Endothelial cell of umbilical vein (primary cell): ENCODE measurements at regions not wholly inside any gene's neighbourhood (a gene's known extent, or its start where the extent isn't known, plus 50 kb on each side); places are given as distances from the start of the nearest gene placed in this dataset.

ENCODE experiments used
- BruUV-seq: library from RNA; stranded (reverse); fragments of 400-500 nt; replicated peaks from 2 replicates; lab custom pipeline; 2021; lab: Mats Ljungman, UMichigan
- CTCF ChIA-PET: fragments of 300-600, 350-600 bp; sonication (Branson Sonifier 250); formaldehyde crosslinking; loops from one replicate; lab custom pipeline; 2021; ENCODE audit warnings: antibody characterized with exemption, inconsistent platforms; lab: Charles Lee
- POLR2A ChIA-PET: fragments of 300-600, 350-600 bp; sonication (Branson Sonifier 250); formaldehyde crosslinking; loops from one replicate; lab custom pipeline; 2021; ENCODE audit warnings: antibody characterized with exemption, inconsistent platforms; lab: Charles Lee
- DNase-seq: peaks from one replicate; pipeline ENCODE4 v3.0.0-alpha.2; 2011; ENCODE audit warnings: low read depth, low spot score
- FAIRE-seq: peaks from 2 replicates; lab custom pipeline; 2011; peaks lifted over from hg19 to GRCh38; lab: Jason Lieb, UNC
- H2AFZ ChIP-seq: 2 replicates; pipeline ENCODE4 v1.6.0; 2012; ENCODE audit warnings: low read depth, low read length, control low read depth, inconsistent platforms
- H3K27ac ChIP-seq: 2 replicates; pipeline ENCODE4 v1.5.1; 2011; ENCODE audit warnings: low read depth, mild to moderate bottlenecking, control low read depth, low read length, moderate library complexity; ENCODE audit not compliant: insufficient read depth
- H3K27me3 ChIP-seq, 2 experiments: 2 replicates each; pipeline versions ENCODE4 v1.6.0 to v1.6.1; 2011; ENCODE audit warnings: low read length in 2 of 2, mixed read lengths in 1 of 2; ENCODE audit not compliant: control insufficient read depth in 2 of 2, insufficient read depth in 2 of 2
- H3K36me3 ChIP-seq, 2 experiments: 2 replicates in 1 of 2; 3 replicates in 1 of 2; pipeline ENCODE4 v1.5.1; 2011; ENCODE audit warnings: low read length in 2 of 2, mild to moderate bottlenecking in 1 of 2, moderate library complexity in 1 of 2; ENCODE audit not compliant: control insufficient read depth in 2 of 2, insufficient read depth in 2 of 2; ENCODE audit errors: extremely low read depth in 1 of 2
- H3K4me1 ChIP-seq: 3 replicates; pipeline ENCODE4 v1.5.1; 2011; ENCODE audit warnings: mild to moderate bottlenecking, low read length; ENCODE audit not compliant: control insufficient read depth, insufficient read depth; ENCODE audit errors: extremely low read depth
- H3K4me2 ChIP-seq: 2 replicates; pipeline ENCODE4 v1.6.1; 2011; ENCODE audit warnings: low read length, control low read depth, mixed read lengths; ENCODE audit not compliant: insufficient read depth
- H3K4me3 ChIP-seq, 3 experiments: fragments of 200-600 bp in 1 of 3; sonication (generic), shearing (Covaris generic) in 1 of 3; replicated peaks in 1 of 3; 2 replicates each; pipeline ENCODE4 v1.5.1; 2011 to 2016; ENCODE audit warnings: control low read depth in 3 of 3, low read length in 3 of 3, mild to moderate bottlenecking in 2 of 3, inconsistent platforms in 1 of 3, low read depth in 1 of 3, moderate library complexity in 1 of 3; ENCODE audit not compliant: insufficient read depth in 1 of 3
- H3K79me2 ChIP-seq: 2 replicates; pipeline ENCODE4 v1.6.0; 2012; ENCODE audit warnings: low read length, inconsistent platforms; ENCODE audit not compliant: control insufficient read depth, insufficient read depth
- H3K9ac ChIP-seq: replicated peaks from 2 replicates; pipeline ENCODE3; 2011; ENCODE audit warnings: low read length, control low read depth; ENCODE audit not compliant: insufficient read depth; ENCODE audit errors: extremely low read depth
- H3K9me1 ChIP-seq: replicated peaks from 3 replicates; pipeline ENCODE4 v1.6.0; 2011; ENCODE audit warnings: mild to moderate bottlenecking, low read length; ENCODE audit not compliant: control insufficient read depth, insufficient read depth; ENCODE audit errors: extremely low read depth
- H3K9me3 ChIP-seq: replicated peaks from 2 replicates; pipeline ENCODE4 v1.5.1; 2012; ENCODE audit warnings: low read length, inconsistent platforms; ENCODE audit not compliant: control insufficient read depth, insufficient read depth
- H4K20me1 ChIP-seq: replicated peaks from 2 replicates; pipeline ENCODE3; 2011; ENCODE audit warnings: mild to moderate bottlenecking, low read length; ENCODE audit not compliant: control insufficient read depth, insufficient read depth; ENCODE audit errors: extremely low read depth
- FOS ChIP-seq: IDR thresholded peaks from 2 replicates; pipeline ENCODE4 v1.6.1; 2011; ENCODE audit warnings: mild to moderate bottlenecking, low read length, moderate library complexity, borderline replicate concordance; ENCODE audit not compliant: insufficient read depth
- GATA2 ChIP-seq: IDR thresholded peaks from 2 replicates; pipeline ENCODE4 v1.7.0; 2011; ENCODE audit warnings: low read depth, mild to moderate bottlenecking, moderate library complexity, mixed read lengths, low read length; ENCODE audit not compliant: insufficient read length, insufficient read depth
- JUN ChIP-seq: IDR thresholded peaks from 2 replicates; pipeline ENCODE4 v1.6.1; 2011; ENCODE audit warnings: borderline replicate concordance, low read depth; ENCODE audit not compliant: insufficient read length, insufficient read depth
- MAX ChIP-seq: IDR thresholded peaks from 2 replicates; pipeline ENCODE4 v1.6.1; 2011; ENCODE audit not compliant: insufficient read depth, insufficient read length
- POLR2A ChIP-seq: IDR thresholded peaks from 2 replicates; pipeline ENCODE4 v1.6.1; 2012; ENCODE audit warnings: low read depth, mild to moderate bottlenecking, control low read depth, low read length
- POLR2AphosphoS5 ChIP-seq: IDR thresholded peaks from 2 replicates; pipeline ENCODE4 v1.6.1; 2012; ENCODE audit warnings: low read depth, mild to moderate bottlenecking, control low read depth, low read length, moderate library complexity; ENCODE audit not compliant: insufficient read depth
- dilution Hi-C: fragments of 300-500 bp; cut with MboI; formaldehyde crosslinking; loops from one replicate; pipeline ENCODE4 v1.15.0; 2019; ENCODE audit warnings: low sequenced_read_pairs; ENCODE audit not compliant: extremely low pct_ligation_motif_present
- intact Hi-C: fragments of 100-400 bp; cut with micrococcal nuclease; formaldehyde crosslinking; loops from one replicate; pipeline ENCODE4 v1.10.0; 2022
- TF ChIP-seq, protein P1 (sequence below), 2 donors: IDR thresholded peaks; 1 replicate in 1 of 2; 2 replicates in 1 of 2; pipeline ENCODE4 v1.5.1; 2011; ENCODE audit warnings: low read length in 2 of 2, mild to moderate bottlenecking in 2 of 2, moderate library complexity in 2 of 2, control low read depth in 1 of 2, inconsistent platforms in 1 of 2, low read depth in 1 of 2; ENCODE audit not compliant: insufficient read depth in 1 of 2; ENCODE audit errors: extremely low read depth in 1 of 2

GRCh38 chr1:198856601-198857000, 217.8 kb downstream of the PTPRC start:
- Histone ChIP-seq H3K9me1 (no peaks in the 10 kb centered on the region), H3K4me2 (no peak overlapping the region), H3K27ac (no peak overlapping the region), H3K27me3 (no peaks in the 10 kb centered on the region), H3K9ac (no peak overlapping the region), H3K36me3 (peaks cover 8 to 10% of the 10 kb centered on the region in 2 experiments), H3K79me2 (peaks cover 34% of the 10 kb centered on the region), H3K4me1 (no peaks in the 10 kb centered on the region), H2AFZ (no peak overlapping the region), H3K4me3 (no peak overlapping the region), H3K9me3 (no peaks in the 10 kb centered on the region), H4K20me1 (no peaks in the 10 kb centered on the region)
- FAIRE-seq (no peak), DNase-seq (no peak)
- CTCF ChIA-PET = interaction anchor here (1.4 to 1.8 kb wide), 3 partner anchors 13 to 607 kb away, joined by 5 read pairs; no protein-coding TSS in a partner anchor
- dilution Hi-C loops (no loop called here), intact Hi-C loops (no loop called here)
- TF ChIP-seq FOS (no peak), POLR2AphosphoS5 (no peak), JUN (no peak), GATA2 (no peak), MAX (no peak), POLR2A (no peak)
- TF ChIP-seq, protein P1, sequence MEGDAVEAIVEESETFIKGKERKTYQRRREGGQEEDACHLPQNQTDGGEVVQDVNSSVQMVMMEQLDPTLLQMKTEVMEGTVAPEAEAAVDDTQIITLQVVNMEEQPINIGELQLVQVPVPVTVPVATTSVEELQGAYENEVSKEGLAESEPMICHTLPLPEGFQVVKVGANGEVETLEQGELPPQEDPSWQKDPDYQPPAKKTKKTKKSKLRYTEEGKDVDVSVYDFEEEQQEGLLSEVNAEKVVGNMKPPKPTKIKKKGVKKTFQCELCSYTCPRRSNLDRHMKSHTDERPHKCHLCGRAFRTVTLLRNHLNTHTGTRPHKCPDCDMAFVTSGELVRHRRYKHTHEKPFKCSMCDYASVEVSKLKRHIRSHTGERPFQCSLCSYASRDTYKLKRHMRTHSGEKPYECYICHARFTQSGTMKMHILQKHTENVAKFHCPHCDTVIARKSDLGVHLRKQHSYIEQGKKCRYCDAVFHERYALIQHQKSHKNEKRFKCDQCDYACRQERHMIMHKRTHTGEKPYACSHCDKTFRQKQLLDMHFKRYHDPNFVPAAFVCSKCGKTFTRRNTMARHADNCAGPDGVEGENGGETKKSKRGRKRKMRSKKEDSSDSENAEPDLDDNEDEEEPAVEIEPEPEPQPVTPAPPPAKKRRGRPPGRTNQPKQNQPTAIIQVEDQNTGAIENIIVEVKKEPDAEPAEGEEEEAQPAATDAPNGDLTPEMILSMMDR (IDR thresholded peaks at IDR 0.05; ENCODE audit: extremely low read depth in 1 of 2, insufficient read depth in 1 of 2, low read depth in 1 of 2, low read length in 2 of 2) = no peak
- POLR2A ChIA-PET = no interaction called here
- BruUV-seq = no TSS peak
